ENCODE measurements at regions not wholly inside any gene's neighbourhood (a gene's known extent, or its start where the extent isn't known, plus 50 kb on each side); places are given as distances from the start of the nearest gene placed in this dataset.

DNA sequence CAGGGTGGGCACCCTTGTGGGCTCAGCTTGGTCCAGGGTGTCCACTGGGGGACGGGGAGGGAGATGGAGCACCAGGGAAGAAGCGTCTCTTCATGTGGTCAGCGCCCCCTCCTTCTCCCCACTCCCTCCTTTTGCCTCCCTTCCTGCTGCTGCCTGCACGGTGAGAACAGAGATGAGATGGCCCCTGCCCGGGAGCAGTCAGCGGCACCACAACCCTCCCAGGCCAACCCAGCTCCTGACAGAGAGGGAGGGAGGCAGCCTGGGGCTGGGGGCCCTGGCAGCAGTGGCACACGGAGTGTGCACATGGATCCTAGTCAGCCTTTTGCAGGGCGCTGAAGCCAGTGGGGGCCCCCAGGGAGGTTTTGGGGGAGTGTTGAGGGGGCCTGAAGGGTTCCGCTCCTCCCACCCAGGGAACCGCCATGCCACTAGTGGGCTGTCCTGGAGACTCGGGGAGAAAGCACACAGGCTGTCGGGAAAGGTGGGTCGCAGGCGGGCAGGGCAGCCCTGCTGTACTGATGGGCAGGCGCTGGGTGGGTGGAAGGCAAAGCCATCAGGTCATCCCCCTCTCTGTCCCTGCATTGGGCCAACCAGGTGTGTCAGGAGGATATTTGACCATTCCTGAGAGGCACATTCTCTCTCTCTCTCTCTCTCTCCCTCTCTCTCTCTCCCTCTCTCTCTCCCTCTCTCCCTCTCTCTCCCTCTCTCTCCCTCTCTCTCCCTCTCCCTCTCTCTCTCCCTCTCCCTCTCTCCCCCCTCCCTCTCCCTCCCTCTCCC, 94.3 kb upstream of the BHLHE23 start:
- no peak for DNase-seq (ENCODE audit: low read depth in 2 of 2)

DNA sequence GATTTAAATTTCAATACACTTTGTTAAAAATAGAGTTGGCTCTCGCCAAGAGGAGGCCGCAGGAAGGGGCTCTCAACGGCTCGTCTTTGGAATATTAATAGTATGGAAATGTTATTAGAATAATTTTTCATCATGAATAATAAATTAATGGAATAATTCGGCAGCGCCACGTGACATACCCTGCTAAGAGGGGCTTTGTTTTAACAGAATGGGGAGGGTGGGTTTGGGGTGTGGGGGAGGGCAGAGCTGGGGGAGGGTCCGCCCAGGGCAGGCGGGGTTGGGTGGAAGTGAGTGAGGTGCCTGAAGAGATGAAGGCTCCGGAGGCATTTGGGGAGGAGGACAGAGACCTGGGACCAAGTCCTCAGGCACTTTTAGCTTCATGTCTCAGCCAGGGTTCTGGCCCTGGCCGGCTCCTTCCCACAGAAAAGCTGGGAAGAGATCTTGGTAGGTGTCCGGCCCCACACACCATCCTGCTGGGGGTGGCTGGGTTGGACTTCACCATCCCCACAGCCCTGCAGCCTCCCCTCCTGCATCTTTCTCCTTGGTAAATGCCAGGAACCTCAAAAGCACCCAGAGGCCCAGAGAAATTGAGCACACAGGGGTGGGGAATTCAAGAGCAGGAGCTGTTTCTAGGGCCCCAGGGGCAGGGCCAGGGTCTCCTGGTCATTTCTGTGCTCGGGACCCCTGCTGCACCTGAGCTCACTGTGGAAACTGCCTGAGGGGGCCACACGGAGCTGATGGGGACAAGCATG, 93.6 kb upstream of the BHLHE23 start:
- no peak for DNase-seq (ENCODE audit: low read depth in 2 of 2)

GRCh38 chr20:63099456-63100173, 92.9 kb upstream of the BHLHE23 start:
- no peak for DNase-seq (ENCODE audit: low read depth in 2 of 2)

- DNase-seq (ENCODE audit: low read depth in 2 of 2) = no peak
Measured at GRCh38 chr20:63098195-63098810, 91.5 kb upstream of the BHLHE23 start.

DNA sequence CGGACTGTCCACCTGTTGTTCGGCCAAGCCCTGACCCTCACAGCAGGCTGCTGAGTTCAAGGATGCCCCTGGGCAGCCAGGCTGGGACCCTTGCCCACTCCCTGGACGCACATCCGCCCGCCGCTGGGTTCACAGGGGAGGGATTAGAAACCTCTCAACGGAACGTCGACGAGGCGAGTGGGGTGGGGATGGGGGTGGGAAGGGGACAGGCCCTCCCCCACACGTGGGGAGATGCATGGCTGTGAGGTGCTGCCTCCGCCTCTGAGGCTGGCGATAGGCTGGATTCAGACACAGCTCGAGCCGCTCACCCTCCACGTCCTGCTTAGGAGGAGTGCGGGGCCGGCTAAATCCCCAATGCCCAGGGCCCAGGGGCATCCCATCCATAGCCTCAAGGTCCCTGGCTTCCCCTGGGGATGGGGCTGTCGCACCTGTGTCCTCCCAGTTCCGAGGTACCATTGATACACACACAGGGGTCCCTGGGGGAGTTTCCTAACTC, 90.6 kb upstream of the BHLHE23 start:
- DNase-seq (ENCODE audit: low read depth in 2 of 2) = no peak

DNA sequence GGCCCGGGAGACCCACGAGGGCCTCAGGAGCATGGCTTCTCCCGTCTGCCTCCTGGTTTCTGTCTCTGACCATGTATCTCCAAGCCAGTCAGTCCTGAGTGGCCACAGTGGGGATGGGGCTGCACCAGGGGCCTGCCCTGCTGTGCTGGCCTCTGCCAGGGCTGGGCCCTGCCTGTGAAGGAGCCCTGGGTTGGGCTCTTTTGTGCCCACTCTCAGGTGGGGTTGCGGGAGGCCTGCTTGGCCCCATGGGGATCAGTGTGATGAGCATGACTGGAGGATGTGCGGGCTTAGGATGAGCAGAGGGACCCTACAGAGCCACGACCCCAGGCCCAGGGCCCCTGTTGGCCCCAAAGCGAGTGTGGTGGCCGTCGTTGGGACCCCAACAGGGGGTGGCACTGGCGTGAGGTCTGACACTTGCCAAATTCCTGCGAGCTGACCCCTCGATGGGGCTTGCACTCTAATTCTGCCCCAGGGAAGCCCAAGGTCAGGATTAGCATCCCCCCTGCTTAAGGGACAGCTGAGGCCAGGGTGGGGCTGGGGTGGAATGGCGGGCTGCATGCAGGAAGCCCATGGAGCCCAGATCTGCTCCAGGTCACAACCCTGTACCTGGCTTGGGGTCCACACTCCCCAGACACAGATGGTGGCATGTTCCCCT, 90.0 kb upstream of the BHLHE23 start:
- no peak for DNase-seq (ENCODE audit: low read depth in 2 of 2)

GRCh38 chr20:63095718-63096654, 89.2 kb upstream of the BHLHE23 start:
- DNase-seq (ENCODE audit: low read depth in 2 of 2) = no peak

GRCh38 chr20:63094767-63095499, 88.2 kb upstream of the BHLHE23 start:
- no peak for DNase-seq (ENCODE audit: low read depth in 2 of 2)

GRCh38 chr20:63093966-63094766, 87.4 kb upstream of the BHLHE23 start:
- DNase-seq (ENCODE audit: low read depth in 2 of 2) = no peak

DNA sequence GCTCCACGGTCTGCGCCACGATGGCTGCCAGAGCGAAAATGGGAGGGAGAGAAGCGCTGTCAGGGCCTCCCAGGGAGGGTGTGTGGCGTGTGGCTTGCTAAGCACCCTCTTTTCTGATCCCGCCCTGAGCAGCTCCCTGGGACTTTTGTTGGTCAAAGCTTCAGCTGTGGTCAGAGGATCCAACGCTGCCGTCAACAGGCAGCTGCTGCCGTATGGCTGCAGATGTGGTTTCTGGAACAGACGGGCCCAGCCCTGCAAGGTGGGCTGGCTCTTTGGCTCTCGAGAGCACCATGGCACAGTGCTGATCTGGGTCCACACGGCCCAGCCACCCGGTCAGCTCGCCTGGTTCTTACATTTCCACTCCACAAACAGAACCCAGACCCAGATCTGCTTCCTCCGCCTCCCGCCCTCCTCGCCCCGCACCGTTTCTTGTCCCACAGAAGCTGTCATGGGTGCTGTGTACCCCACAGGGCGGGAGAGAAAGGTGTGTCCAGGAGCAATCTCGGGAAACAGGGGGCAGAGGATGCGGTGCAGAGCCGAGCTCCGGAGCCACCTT, 86.0 kb upstream of the BHLHE23 start:
- no peak for DNase-seq (ENCODE audit: low read depth in 2 of 2)

DNA sequence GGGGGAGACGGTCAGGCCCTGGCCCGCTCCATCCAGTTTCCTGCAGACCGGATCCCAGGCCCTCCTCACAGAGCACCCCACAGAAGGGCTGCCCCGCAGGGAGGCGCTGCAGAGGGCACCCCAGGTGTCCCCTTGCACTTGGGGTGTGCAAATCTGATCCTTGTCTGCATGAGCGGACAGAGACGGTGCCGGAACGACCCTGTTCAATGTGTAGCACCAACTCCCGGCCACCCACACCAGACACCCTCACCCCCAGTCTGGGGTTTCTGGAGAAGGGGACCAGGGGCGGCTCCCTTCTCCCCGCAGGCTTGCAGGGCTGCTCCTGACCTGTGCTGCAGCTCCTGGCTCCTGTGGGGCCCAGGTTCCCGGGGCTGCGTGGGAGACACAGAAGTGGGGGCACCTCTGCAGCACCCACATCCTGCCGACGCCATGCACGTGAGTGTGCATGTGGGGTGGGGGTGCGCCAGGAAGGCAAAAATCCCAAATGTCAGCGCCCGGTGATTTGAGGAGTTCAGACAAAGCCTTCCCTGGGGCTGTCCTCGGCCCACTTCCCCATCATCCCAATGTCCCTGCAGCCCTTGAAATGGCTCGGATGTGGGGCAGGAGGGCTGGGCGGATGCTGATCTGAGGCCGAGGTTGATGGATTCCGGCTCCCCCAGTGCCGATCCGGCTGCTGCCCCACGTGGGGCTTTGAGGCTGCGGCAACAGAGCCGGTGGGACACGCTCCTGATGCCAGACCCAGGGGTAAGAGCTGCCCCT, 85.3 kb upstream of the BHLHE23 start:
- DNase-seq (ENCODE audit: low read depth in 2 of 2) = no peak

DNA sequence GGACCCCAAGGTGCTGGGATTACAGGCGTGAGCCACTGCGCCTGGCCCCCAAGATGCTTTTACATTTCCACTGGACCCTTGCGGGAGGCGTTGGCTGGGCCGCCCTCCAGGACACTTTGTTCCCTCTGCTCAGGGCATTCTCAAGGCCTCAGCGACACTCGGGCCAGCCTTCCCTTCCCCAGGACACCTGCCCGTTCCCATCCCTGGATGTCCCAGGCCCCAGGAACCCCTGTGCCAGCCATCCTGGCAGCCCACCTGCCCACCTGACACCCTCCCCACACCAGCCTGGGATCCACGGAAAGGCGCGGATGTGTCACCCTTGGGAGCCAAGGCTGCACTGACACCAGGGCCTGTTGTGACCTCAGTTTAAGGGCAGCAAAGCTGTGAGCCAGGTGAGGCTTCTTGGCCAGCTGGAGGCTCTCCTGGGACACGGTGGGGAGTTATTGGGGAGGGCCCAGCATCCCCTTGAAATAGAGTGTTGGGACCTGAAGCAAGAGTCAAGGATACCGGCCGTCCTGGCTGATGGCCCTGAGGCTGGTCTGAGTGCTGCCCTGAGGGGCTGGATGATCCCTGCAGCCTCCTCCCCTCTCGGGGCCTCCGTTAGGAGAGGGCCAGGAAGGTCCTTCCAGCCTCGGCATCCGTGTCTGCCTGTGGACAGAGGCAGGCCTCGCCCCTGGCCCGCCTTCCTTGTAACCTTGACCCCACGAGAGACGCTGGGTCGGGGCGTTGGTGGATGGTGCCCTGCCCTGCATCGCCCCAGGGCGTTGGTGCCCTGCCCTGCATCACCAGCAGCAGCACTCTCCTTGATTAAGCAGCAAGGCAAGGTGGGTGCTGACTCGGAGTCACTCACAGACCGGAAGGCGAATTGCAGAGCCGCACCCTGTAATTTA, 84.2 kb upstream of the BHLHE23 start:
- no peak for DNase-seq (ENCODE audit: low read depth in 2 of 2)

GRCh38 chr20:63090052-63090451, 83.3 kb upstream of the BHLHE23 start:
- DNase-seq (ENCODE audit: low read depth in 2 of 2) = no peak

GRCh38 chr20:63089051-63089907, 82.5 kb upstream of the BHLHE23 start:
- no peak for DNase-seq (ENCODE audit: low read depth in 2 of 2)

- DNase-seq (ENCODE audit: low read depth in 2 of 2) = no peak
Measured at GRCh38 chr20:63087872-63088680, 81.3 kb upstream of the BHLHE23 start.

Data from stimulated activated CD8-positive, alpha-beta memory T cell treated with anti-CD3 and anti-CD28 coated beads, Interleukin-7, amount 100 ng/mL, for 4 hours (primary cell).